Astrocyte (in vitro differentiated cells and primary cell): ENCODE measurements at regions not wholly inside any gene's neighbourhood (a gene's known extent, or its start where the extent isn't known, plus 50 kb on each side); places are given as distances from the start of the nearest gene placed in this dataset.

Source experiments
- DNase-seq: peaks from one replicate; pipeline ENCODE4 v3.0.0-alpha.2; 2010; ENCODE audit warnings: low read depth
- FAIRE-seq: peaks from 2 replicates; lab custom pipeline; 2011; peaks lifted over from hg19 to GRCh38; lab: Jason Lieb, UNC
- H2AFZ ChIP-seq: 2 replicates; pipeline ENCODE4 v1.6.0; 2012; ENCODE audit warnings: low read depth, low read length, inconsistent platforms
- H3K27ac ChIP-seq: 2 replicates; pipeline ENCODE4 v1.5.1; 2011; ENCODE audit warnings: low read depth, low read length, inconsistent platforms
- H3K27me3 ChIP-seq: 2 replicates; pipeline ENCODE4 v1.6.0; 2011; ENCODE audit warnings: low read length, inconsistent platforms; ENCODE audit not compliant: insufficient read depth
- H3K36me3 ChIP-seq: 2 replicates; pipeline ENCODE4 v1.5.1; 2011; ENCODE audit warnings: low read length, inconsistent platforms; ENCODE audit not compliant: insufficient read depth
- H3K4me1 ChIP-seq: 2 replicates; pipeline ENCODE4 v1.5.1; 2011; ENCODE audit warnings: low read length, inconsistent platforms; ENCODE audit not compliant: insufficient read depth
- H3K4me2 ChIP-seq: 2 replicates; pipeline ENCODE4 v1.6.0; 2012; ENCODE audit warnings: low read length, inconsistent platforms
- H3K4me3 ChIP-seq: 2 replicates; pipeline ENCODE4 v1.5.1; 2011; ENCODE audit warnings: low read depth, mild to moderate bottlenecking, low read length, inconsistent platforms; ENCODE audit not compliant: insufficient read depth
- H3K79me2 ChIP-seq: 2 replicates; pipeline ENCODE4 v1.6.0; 2012; ENCODE audit warnings: mild to moderate bottlenecking, low read length, inconsistent platforms; ENCODE audit not compliant: insufficient read depth
- H3K9ac ChIP-seq: 2 replicates; pipeline ENCODE4 v1.6.0; 2012; ENCODE audit warnings: mild to moderate bottlenecking, low read length, inconsistent platforms
- H3K9me3 ChIP-seq: 2 replicates; pipeline ENCODE4 v1.5.1; 2012; ENCODE audit warnings: low read depth, mild to moderate bottlenecking, low read length, inconsistent platforms; ENCODE audit not compliant: insufficient read depth
- H4K20me1 ChIP-seq: 2 replicates; pipeline ENCODE4 v1.6.0; 2012; ENCODE audit warnings: low read length, inconsistent platforms; ENCODE audit not compliant: insufficient read depth
- H3K27ac Mint-ChIP-seq: one replicate; pipeline ENCODE4 v1.8.0; 2021; ENCODE audit warnings: mild to moderate bottlenecking, mixed read lengths; ENCODE audit not compliant: unreplicated experiment
- H3K27me3 Mint-ChIP-seq: one replicate; pipeline ENCODE4 v1.8.0; 2021; ENCODE audit warnings: low read depth, mixed read lengths; ENCODE audit not compliant: unreplicated experiment
- H3K36me3 Mint-ChIP-seq: one replicate; pipeline ENCODE4 v1.8.0; 2021; ENCODE audit warnings: low read depth, mixed read lengths; ENCODE audit not compliant: unreplicated experiment
- H3K4me1 Mint-ChIP-seq: one replicate; pipeline ENCODE4 v1.8.0; 2021; ENCODE audit warnings: low read depth, mixed read lengths; ENCODE audit not compliant: unreplicated experiment
- H3K4me3 Mint-ChIP-seq: one replicate; pipeline ENCODE4 v1.8.0; 2021; ENCODE audit warnings: mild to moderate bottlenecking, moderate library complexity, mixed read lengths; ENCODE audit not compliant: unreplicated experiment
- H3K9me3 Mint-ChIP-seq: one replicate; pipeline ENCODE4 v1.8.0; 2021; ENCODE audit warnings: mild to moderate bottlenecking, mixed read lengths; ENCODE audit not compliant: unreplicated experiment
- EZH2 ChIP-seq: IDR thresholded peaks from 2 replicates; pipeline ENCODE4 v1.6.1; 2012; ENCODE audit warnings: mild to moderate bottlenecking, low read length, inconsistent platforms; ENCODE audit not compliant: insufficient read depth
- TF ChIP-seq, protein P1 (sequence below): IDR thresholded peaks from 2 replicates; pipeline ENCODE4 v1.5.1; 2011; ENCODE audit warnings: low read depth, mild to moderate bottlenecking, inconsistent platforms, low read length, moderate library complexity; ENCODE audit not compliant: insufficient read depth

DNA sequence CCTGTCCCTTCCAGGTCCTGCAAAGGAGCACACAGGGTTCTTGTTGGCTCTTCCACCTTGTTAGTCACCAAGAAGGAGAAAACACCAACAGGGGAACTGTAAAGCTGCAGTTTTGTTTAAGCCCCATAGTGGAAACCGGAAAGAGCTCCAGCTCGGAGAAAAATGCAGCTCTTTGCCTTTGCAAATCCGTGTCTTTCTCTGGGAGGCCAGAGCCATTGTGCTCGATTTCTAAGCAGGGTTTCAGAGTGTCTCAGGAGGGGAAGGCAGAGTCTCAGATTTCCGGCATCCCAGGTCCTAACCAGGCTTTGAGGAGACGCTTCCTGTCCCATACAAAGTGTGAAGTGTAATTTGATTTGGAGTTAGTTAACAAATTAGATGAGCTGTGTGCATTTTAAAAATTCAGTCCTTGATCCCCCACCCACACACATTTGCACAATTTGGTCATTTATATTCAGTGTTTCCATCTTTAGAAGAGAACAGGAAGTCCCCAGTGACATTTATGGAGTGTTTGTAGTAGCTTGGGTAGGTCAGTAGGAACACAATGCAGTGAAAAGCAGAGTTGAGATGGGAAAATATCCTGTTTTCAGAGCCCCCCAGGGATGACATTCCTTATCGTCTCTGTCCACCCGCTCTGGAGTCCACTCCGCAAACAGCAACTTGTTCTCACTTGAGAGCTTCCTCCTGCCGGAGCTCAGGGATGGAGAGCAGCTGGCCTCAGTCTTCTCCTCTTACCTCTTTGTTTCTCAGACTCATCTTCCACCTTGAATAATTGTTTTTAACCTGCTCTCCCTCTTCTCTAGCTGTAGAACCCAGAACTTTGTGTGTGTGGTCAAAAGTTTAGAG, 331.9 kb downstream of the SEC14L1 start:
- peaks cover 77% of the 10 kb centered on the region for H3K4me1 ChIP-seq
- H3K4me1 Mint-ChIP-seq, result peaks cover 78% of the 10 kb centered on the region
- peaks cover 85% of the 10 kb centered on the region for H3K79me2 ChIP-seq
- TF ChIP-seq, protein P1, sequence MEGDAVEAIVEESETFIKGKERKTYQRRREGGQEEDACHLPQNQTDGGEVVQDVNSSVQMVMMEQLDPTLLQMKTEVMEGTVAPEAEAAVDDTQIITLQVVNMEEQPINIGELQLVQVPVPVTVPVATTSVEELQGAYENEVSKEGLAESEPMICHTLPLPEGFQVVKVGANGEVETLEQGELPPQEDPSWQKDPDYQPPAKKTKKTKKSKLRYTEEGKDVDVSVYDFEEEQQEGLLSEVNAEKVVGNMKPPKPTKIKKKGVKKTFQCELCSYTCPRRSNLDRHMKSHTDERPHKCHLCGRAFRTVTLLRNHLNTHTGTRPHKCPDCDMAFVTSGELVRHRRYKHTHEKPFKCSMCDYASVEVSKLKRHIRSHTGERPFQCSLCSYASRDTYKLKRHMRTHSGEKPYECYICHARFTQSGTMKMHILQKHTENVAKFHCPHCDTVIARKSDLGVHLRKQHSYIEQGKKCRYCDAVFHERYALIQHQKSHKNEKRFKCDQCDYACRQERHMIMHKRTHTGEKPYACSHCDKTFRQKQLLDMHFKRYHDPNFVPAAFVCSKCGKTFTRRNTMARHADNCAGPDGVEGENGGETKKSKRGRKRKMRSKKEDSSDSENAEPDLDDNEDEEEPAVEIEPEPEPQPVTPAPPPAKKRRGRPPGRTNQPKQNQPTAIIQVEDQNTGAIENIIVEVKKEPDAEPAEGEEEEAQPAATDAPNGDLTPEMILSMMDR, result no peak
- no peak for TF ChIP-seq EZH2
- H3K4me2 ChIP-seq, result peak overlapping the region; percentile 72
- no peaks in the 10 kb centered on the region for H3K36me3 ChIP-seq
- peak overlapping the region; percentile 72 for H3K9ac ChIP-seq
- H3K36me3 Mint-ChIP-seq, result peaks cover 7% of the 10 kb centered on the region
- peak overlapping the region; percentile 88 for H3K27ac Mint-ChIP-seq
- peaks cover 93% of the 10 kb centered on the region for H4K20me1 ChIP-seq
- H3K27ac ChIP-seq, result peak overlapping the region; percentile 75
- no peaks in the 10 kb centered on the region for H3K27me3 ChIP-seq
- no peak overlapping the region for H3K4me3 ChIP-seq
- no peak overlapping the region for H3K4me3 Mint-ChIP-seq
- H3K9me3 Mint-ChIP-seq, result no peaks in the 10 kb centered on the region
- H3K27me3 Mint-ChIP-seq, result no peaks in the 10 kb centered on the region
- H3K9me3 ChIP-seq, result no peaks in the 10 kb centered on the region
- FAIRE-seq (peak; percentile 41), DNase-seq (peak; percentile 56)
- no peak overlapping the region for H2AFZ ChIP-seq

DNA sequence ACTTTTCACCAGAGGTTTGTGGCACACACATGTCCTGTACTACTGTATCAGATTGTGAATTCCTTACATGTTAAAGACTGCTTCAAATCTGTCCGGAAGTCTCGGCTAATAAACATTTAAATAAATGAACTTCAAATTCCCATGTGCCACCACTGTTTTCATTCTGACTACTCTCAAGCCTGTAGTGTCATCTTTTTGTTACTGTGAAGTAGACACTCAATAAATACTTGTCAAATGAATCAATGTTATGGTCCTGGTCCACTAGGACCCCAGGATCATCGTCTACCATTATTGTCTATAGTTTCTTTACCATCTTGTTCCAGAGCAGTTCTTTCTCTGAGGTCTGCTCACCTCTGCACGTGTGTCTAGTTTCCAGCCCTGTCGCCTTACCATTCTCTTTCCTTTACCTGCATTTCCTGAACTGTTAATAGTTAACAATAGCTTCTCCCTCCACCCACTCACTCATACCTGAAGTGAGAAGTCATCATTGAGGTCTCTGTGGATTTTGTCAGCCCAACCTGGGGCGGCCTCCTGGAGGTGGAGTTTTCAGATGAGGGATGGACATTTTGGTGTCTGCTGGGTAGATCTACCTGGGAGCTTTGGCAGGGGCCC, 333.0 kb downstream of the SEC14L1 start:
- Mint-ChIP-seq H3K9me3 (no peaks in the 10 kb centered on the region), H3K4me3 (no peak overlapping the region), H3K36me3 (peaks cover 7% of the 10 kb centered on the region), H3K27me3 (no peaks in the 10 kb centered on the region), H3K27ac (peak overlapping the region; percentile 88), H3K4me1 (peaks cover 78% of the 10 kb centered on the region)
- H3K79me2 ChIP-seq, result peaks cover 88% of the 10 kb centered on the region
- H3K36me3 ChIP-seq, result no peaks in the 10 kb centered on the region
- no peak overlapping the region for H3K4me3 ChIP-seq
- peaks cover 96% of the 10 kb centered on the region for H4K20me1 ChIP-seq
- no peaks in the 10 kb centered on the region for H3K27me3 ChIP-seq
- H3K9me3 ChIP-seq, result no peaks in the 10 kb centered on the region
- FAIRE-seq (no peak), DNase-seq (peak; percentile 21)
- H3K27ac ChIP-seq, result peak overlapping the region; percentile 75
- TF ChIP-seq EZH2, result no peak
- TF ChIP-seq, protein P1, result no peak
- H3K9ac ChIP-seq, result peak overlapping the region; percentile 74
- H3K4me1 ChIP-seq, result peaks cover 83% of the 10 kb centered on the region
- H2AFZ ChIP-seq, result no peak overlapping the region
- peak overlapping the region; percentile 82 for H3K4me2 ChIP-seq
